RWPE2 (cell line): ENCODE measurements at regions not wholly inside any gene's neighbourhood (a gene's known extent, or its start where the extent isn't known, plus 50 kb on each side); places are given as distances from the start of the nearest gene placed in this dataset.

Experiments
- ATAC-seq: fragments of 200-7000 bp; cut with Tn5 transposase; 3 replicates; pipeline ENCODE4 v1.9.1; 2021; ENCODE audit warnings: low read depth
- DNase-seq: peaks from one replicate; pipeline ENCODE4 v3.0.0-alpha.2; 2020; ENCODE audit warnings: low spot score
- H3K27ac ChIP-seq: fragments of 450-650 bp; 2 replicates; pipeline ENCODE4 v1.5.1; 2017; ENCODE audit warnings: mild to moderate bottlenecking; ENCODE audit not compliant: poor library complexity, severe bottlenecking
- H3K27me3 ChIP-seq: fragments of 250-450 bp; sonication (Bioruptor Pico); 2 replicates; pipeline ENCODE4 v1.5.1; 2021; ENCODE audit warnings: mild to moderate bottlenecking, moderate library complexity; ENCODE audit not compliant: insufficient read depth, poor library complexity, severe bottlenecking
- H3K36me3 ChIP-seq: fragments of 250-450 bp; sonication (Bioruptor Pico); 2 replicates; pipeline ENCODE4 v1.5.1; 2020; ENCODE audit warnings: low read depth, mild to moderate bottlenecking, moderate library complexity
- H3K4me1 ChIP-seq: fragments of 250-450 bp; sonication (Bioruptor Pico); 2 replicates; pipeline ENCODE4 v1.5.1; 2021; ENCODE audit warnings: mild to moderate bottlenecking, moderate library complexity; ENCODE audit not compliant: insufficient read depth, poor library complexity, severe bottlenecking
- H3K4me3 ChIP-seq: fragments of 250-450 bp; sonication (Bioruptor Pico); 2 replicates; pipeline ENCODE4 v1.5.1; 2021; ENCODE audit warnings: mild to moderate bottlenecking, moderate library complexity; ENCODE audit not compliant: severe bottlenecking
- H3K9me3 ChIP-seq: fragments of 250-450 bp; sonication (Bioruptor Pico); 2 replicates; pipeline ENCODE4 v1.5.1; 2021; ENCODE audit warnings: mild to moderate bottlenecking, moderate library complexity; ENCODE audit not compliant: severe bottlenecking
- CTCF ChIP-seq: fragments of 450-650 bp; IDR thresholded peaks from one replicate; pipeline ENCODE4 v1.5.1; 2017; ENCODE audit warnings: mild to moderate bottlenecking, moderate library complexity; ENCODE audit not compliant: poor library complexity, severe bottlenecking

GRCh38 chr7:54888734-54889082, 129.7 kb upstream of the SEC61G start:
- no peak for ATAC-seq
- peaks cover 5% of the 10 kb centered on the region for H3K9me3 ChIP-seq
- no peak for TF ChIP-seq CTCF
- no peak overlapping the region for H3K27ac ChIP-seq
- peaks cover 5% of the 10 kb centered on the region for H3K4me1 ChIP-seq
- H3K4me3 ChIP-seq, result peak overlapping the region; percentile 4
- no peak for DNase-seq
- no peaks in the 10 kb centered on the region for H3K36me3 ChIP-seq
- no peaks in the 10 kb centered on the region for H3K27me3 ChIP-seq

- H3K27me3 ChIP-seq, result no peaks in the 10 kb centered on the region
- no peak for TF ChIP-seq CTCF
- no peak overlapping the region for H3K27ac ChIP-seq
- H3K4me3 ChIP-seq, result no peak overlapping the region
- no peak for DNase-seq
- no peaks in the 10 kb centered on the region for H3K9me3 ChIP-seq
- H3K4me1 ChIP-seq, result no peaks in the 10 kb centered on the region
- H3K36me3 ChIP-seq, result no peaks in the 10 kb centered on the region
- no peak for ATAC-seq
Observed at GRCh38 chr7:54897891-54898290, 120.9 kb upstream of the EGFR start.

GRCh38 chr7:54898659-54899340, 120.0 kb upstream of the EGFR start:
- H3K27me3 ChIP-seq, result no peaks in the 10 kb centered on the region
- no peak for ATAC-seq

GRCh38 chr7:54901840-54902239, 117.0 kb upstream of the EGFR start:
- H3K27me3 ChIP-seq, result no peaks in the 10 kb centered on the region
- no peak for TF ChIP-seq CTCF
- no peak overlapping the region for H3K4me3 ChIP-seq
- ATAC-seq (no peak), DNase-seq (no peak)
- H3K4me1 ChIP-seq, result no peaks in the 10 kb centered on the region
- H3K27ac ChIP-seq, result no peak overlapping the region
- H3K9me3 ChIP-seq, result no peaks in the 10 kb centered on the region
- no peaks in the 10 kb centered on the region for H3K36me3 ChIP-seq

More at GRCh38 chr7:54898659-54899340, 120.0 kb upstream of the EGFR start:
- Histone ChIP-seq H3K9me3 (no peaks in the 10 kb centered on the region), H3K27ac (no peak overlapping the region), H3K36me3 (no peaks in the 10 kb centered on the region), H3K4me1 (no peaks in the 10 kb centered on the region), H3K4me3 (no peak overlapping the region)
- no peak for DNase-seq
- TF ChIP-seq CTCF, result no peak

- no peak for DNase-seq
- peaks cover 15% of the 10 kb centered on the region for H3K4me1 ChIP-seq
- no peak overlapping the region for H3K27ac ChIP-seq
- H3K36me3 ChIP-seq, result no peaks in the 10 kb centered on the region; the same call in 1 of the 2 replicates
- H3K27me3 ChIP-seq, result no peaks in the 10 kb centered on the region
- ATAC-seq, result no peak
- no peak for TF ChIP-seq CTCF
- H3K9me3 ChIP-seq, result no peaks in the 10 kb centered on the region
- no peak overlapping the region for H3K4me3 ChIP-seq
Observed at GRCh38 chr7:54904130-54904529, 114.7 kb upstream of the EGFR start.
